ENCODE measurements at regions not wholly inside any gene's neighbourhood (a gene's known extent, or its start where the extent isn't known, plus 50 kb on each side); places are given as distances from the start of the nearest gene placed in this dataset.

DNA sequence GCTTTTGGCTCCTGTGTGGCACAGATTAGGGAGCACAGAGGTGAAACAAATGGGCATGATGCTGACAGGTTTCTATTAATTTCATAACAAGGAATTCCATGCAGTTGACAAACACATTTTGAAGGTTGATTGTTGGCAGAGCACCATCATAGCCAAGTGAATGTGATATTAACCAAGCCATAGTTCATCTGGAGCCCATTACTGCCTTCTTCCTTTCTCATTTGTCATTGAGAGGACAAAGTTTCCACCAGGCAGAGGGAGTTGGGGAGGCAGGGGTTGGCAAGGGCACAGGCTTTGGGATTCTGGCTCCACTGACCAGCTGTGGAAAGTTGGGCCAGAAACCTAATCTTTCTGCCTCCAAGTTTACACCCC, 325.2 kb downstream of the MFSD1 start:
- peak; percentile 83 for ATAC-seq
- TF ChIP-seq OSR1 (CRISPR knock-in tag; IDR thresholded peaks at IDR 0.05) (no peak), ZNF8 (CRISPR knock-in tag; IDR thresholded peaks at IDR 0.05) (no peak)

DNA sequence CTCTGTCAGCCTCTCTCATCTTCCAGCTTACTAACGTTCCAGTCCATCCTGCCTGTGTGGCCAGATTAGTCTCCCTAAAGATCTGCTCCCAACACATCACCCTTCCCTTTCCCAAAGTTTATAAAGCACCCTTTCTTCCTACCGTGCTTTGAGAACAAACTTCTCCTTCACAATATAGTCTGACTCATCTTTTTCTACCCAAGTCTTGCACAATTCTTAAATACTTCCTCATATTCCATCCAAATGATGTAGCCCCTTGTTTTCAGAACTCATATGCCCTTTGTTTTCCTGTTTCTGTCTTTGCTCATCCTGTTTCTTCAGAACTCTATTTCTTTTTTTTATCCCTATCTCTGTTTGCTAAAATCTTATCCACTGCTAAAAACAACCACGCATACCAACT, 326.8 kb downstream of the MFSD1 start:
- TF ChIP-seq ZFP30 (CRISPR knock-in tag; IDR thresholded peaks at IDR 0.05) (no peak), ISL1 (CRISPR knock-in tag; IDR thresholded peaks at IDR 0.05) (no peak), ZFP3 (CRISPR knock-in tag; IDR thresholded peaks at IDR 0.05) (no peak), GLIS3 (CRISPR knock-in tag; IDR thresholded peaks at IDR 0.05) (no peak), TCF4 (CRISPR knock-in tag; IDR thresholded peaks at IDR 0.05; ENCODE audit: borderline replicate concordance) (no peak), TOX (CRISPR knock-in tag; IDR thresholded peaks at IDR 0.05; ENCODE audit: borderline replicate concordance) (no peak), ARNTL (CRISPR knock-in tag; IDR thresholded peaks at IDR 0.05; ENCODE audit: borderline replicate concordance, low read depth) (no peak), OSR1 (CRISPR knock-in tag; IDR thresholded peaks at IDR 0.05) (no peak)
- TF ChIP-seq, protein P1, sequence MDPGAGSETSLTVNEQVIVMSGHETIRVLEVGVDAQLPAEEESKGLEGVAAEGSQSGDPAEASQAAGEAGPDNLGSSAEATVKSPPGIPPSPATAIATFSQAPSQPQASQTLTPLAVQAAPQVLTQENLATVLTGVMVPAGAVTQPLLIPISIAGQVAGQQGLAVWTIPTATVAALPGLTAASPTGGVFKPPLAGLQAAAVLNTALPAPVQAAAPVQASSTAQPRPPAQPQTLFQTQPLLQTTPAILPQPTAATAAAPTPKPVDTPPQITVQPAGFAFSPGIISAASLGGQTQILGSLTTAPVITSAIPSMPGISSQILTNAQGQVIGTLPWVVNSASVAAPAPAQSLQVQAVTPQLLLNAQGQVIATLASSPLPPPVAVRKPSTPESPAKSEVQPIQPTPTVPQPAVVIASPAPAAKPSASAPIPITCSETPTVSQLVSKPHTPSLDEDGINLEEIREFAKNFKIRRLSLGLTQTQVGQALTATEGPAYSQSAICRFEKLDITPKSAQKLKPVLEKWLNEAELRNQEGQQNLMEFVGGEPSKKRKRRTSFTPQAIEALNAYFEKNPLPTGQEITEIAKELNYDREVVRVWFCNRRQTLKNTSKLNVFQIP (CRISPR knock-in tag; IDR thresholded peaks at IDR 0.05; ENCODE audit: borderline replicate concordance, low read depth) = no peak
- ATAC-seq = no peak

DNA sequence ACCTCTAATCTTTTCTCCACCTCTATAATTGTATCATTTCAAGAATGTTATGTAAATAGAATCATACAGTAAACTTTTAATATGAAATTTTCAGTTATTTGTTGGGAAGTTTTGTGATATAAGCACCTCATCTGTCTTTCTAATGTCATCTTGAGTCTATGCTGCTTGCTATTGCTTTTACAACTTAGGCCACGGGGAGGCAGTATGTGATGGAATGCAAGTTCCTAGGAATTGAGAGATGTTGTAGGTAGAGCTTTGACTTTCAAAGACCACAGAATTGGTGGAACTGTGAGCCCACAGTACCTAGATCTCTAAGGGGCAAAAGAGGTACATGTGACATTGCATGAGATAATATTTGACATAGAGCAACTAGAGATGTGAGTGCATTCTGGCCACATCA, 328.3 kb downstream of the MFSD1 start:
- TF ChIP-seq PPARA (CRISPR knock-in tag; IDR thresholded peaks at IDR 0.05; ENCODE audit: borderline replicate concordance) (no peak), GLIS3 (CRISPR knock-in tag; IDR thresholded peaks at IDR 0.05) (no peak), ZNF8 (CRISPR knock-in tag; IDR thresholded peaks at IDR 0.05) (no peak), ARNTL (CRISPR knock-in tag; IDR thresholded peaks at IDR 0.05; ENCODE audit: borderline replicate concordance, low read depth) (no peak), CSDC2 (CRISPR knock-in tag; IDR thresholded peaks at IDR 0.05) (no peak), TOX (CRISPR knock-in tag; IDR thresholded peaks at IDR 0.05; ENCODE audit: borderline replicate concordance) (no peak), ZFP3 (CRISPR knock-in tag; IDR thresholded peaks at IDR 0.05) (no peak), ZNF70 (CRISPR knock-in tag; IDR thresholded peaks at IDR 0.05) (no peak), OSR1 (CRISPR knock-in tag; IDR thresholded peaks at IDR 0.05) (no peak), ZFP30 (CRISPR knock-in tag; IDR thresholded peaks at IDR 0.05) (no peak), ESRRG (CRISPR knock-in tag; IDR thresholded peaks at IDR 0.05) (no peak), ISL1 (CRISPR knock-in tag; IDR thresholded peaks at IDR 0.05) (no peak), SNAI2 (CRISPR knock-in tag; IDR thresholded peaks at IDR 0.05) (no peak), TCF4 (CRISPR knock-in tag; IDR thresholded peaks at IDR 0.05; ENCODE audit: borderline replicate concordance) (no peak)
- TF ChIP-seq, protein P2, sequence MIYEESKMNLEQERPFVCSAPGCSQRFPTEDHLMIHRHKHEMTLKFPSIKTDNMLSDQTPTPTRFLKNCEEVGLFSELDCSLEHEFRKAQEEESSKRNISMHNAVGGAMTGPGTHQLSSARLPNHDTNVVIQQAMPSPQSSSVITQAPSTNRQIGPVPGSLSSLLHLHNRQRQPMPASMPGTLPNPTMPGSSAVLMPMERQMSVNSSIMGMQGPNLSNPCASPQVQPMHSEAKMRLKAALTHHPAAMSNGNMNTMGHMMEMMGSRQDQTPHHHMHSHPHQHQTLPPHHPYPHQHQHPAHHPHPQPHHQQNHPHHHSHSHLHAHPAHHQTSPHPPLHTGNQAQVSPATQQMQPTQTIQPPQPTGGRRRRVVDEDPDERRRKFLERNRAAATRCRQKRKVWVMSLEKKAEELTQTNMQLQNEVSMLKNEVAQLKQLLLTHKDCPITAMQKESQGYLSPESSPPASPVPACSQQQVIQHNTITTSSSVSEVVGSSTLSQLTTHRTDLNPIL (CRISPR knock-in tag; IDR thresholded peaks at IDR 0.05; ENCODE audit: low read depth) = no peak
- TF ChIP-seq, protein P3, sequence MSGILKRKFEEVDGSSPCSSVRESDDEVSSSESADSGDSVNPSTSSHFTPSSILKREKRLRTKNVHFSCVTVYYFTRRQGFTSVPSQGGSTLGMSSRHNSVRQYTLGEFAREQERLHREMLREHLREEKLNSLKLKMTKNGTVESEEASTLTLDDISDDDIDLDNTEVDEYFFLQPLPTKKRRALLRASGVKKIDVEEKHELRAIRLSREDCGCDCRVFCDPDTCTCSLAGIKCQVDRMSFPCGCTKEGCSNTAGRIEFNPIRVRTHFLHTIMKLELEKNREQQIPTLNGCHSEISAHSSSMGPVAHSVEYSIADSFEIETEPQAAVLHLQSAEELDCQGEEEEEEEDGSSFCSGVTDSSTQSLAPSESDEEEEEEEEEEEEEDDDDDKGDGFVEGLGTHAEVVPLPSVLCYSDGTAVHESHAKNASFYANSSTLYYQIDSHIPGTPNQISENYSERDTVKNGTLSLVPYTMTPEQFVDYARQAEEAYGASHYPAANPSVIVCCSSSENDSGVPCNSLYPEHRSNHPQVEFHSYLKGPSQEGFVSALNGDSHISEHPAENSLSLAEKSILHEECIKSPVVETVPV (CRISPR knock-in tag; IDR thresholded peaks at IDR 0.05) = no peak
- TF ChIP-seq, protein P1 (CRISPR knock-in tag; IDR thresholded peaks at IDR 0.05; ENCODE audit: borderline replicate concordance, low read depth) = no peak
- ATAC-seq = 0 out of 3 replicates have a peak, but pooled peaks have one; percentile 20

DNA sequence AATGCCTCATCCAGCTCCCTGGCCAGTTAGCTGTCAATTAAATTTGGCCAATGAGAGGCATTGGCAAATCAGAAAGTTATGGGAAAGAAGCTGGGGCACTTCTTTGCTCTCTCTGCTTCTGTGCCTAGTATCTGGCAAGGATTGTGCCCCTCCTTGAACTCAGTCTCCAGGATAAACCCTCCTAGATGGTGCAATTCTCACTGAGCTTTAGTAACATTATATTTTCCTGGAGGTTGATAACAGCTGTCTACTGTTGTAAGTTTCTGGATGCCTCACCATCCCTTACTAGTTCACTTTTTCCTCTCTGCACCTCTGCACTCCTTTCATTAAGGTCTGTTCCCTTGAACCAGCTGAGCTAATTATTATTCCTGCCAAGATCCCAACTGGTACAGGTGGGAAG, 329.5 kb downstream of the MFSD1 start:
- TF ChIP-seq ZNF8 (CRISPR knock-in tag; IDR thresholded peaks at IDR 0.05) = no peak
- TF ChIP-seq, protein P1 (CRISPR knock-in tag; IDR thresholded peaks at IDR 0.05; ENCODE audit: borderline replicate concordance, low read depth) = no peak
- TF ChIP-seq ZNF565 (CRISPR knock-in tag; conservative IDR thresholded peaks at IDR 0.05; ENCODE audit: low read depth) = no peak
- TF ChIP-seq, protein P4, sequence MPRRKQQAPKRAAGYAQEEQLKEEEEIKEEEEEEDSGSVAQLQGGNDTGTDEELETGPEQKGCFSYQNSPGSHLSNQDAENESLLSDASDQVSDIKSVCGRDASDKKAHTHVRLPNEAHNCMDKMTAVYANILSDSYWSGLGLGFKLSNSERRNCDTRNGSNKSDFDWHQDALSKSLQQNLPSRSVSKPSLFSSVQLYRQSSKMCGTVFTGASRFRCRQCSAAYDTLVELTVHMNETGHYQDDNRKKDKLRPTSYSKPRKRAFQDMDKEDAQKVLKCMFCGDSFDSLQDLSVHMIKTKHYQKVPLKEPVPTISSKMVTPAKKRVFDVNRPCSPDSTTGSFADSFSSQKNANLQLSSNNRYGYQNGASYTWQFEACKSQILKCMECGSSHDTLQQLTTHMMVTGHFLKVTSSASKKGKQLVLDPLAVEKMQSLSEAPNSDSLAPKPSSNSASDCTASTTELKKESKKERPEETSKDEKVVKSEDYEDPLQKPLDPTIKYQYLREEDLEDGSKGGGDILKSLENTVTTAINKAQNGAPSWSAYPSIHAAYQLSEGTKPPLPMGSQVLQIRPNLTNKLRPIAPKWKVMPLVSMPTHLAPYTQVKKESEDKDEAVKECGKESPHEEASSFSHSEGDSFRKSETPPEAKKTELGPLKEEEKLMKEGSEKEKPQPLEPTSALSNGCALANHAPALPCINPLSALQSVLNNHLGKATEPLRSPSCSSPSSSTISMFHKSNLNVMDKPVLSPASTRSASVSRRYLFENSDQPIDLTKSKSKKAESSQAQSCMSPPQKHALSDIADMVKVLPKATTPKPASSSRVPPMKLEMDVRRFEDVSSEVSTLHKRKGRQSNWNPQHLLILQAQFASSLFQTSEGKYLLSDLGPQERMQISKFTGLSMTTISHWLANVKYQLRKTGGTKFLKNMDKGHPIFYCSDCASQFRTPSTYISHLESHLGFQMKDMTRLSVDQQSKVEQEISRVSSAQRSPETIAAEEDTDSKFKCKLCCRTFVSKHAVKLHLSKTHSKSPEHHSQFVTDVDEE (CRISPR knock-in tag; IDR thresholded peaks at IDR 0.05) = no peak
- no peak for TF ChIP-seq BACH2 (CRISPR knock-in tag; IDR thresholded peaks at IDR 0.05; ENCODE audit: borderline replicate concordance)
- no peak for TF ChIP-seq RARB (CRISPR knock-in tag; IDR thresholded peaks at IDR 0.05)
- no peak for ATAC-seq

Data from SK-N-SH treated with all-trans-retinoic acid at 6 μM for 48 hours (cell line).